Stimulated activated CD8-positive, alpha-beta memory T cell treated with anti-CD3 and anti-CD28 coated beads, Interleukin-12 subunit alpha, Interleukin-12 subunit beta, amount 100 ng/mL, for 1 hour (primary cell): ENCODE measurements at regions not wholly inside any gene's neighbourhood (a gene's known extent, or its start where the extent isn't known, plus 50 kb on each side); places are given as distances from the start of the nearest gene placed in this dataset.
"Not testable (repeated sequence)": the region's sequence is repeated elsewhere in the genome, so short reads cannot be mapped to it uniquely, and the experiment has no call there.

Source experiments
- DNase-seq: peaks from one replicate; pipeline ENCODE4 v3.0.0-alpha.2; 2020; ENCODE audit warnings: low read depth

GRCh38 chr4:189185810-189186432 lies 754.8 kb upstream of the FRG1 start:
- DNase-seq = no peak

GRCh38 chr4:189187531-189188052 lies 753.1 kb upstream of the FRG1 start:
- DNase-seq = no peak

DNA sequence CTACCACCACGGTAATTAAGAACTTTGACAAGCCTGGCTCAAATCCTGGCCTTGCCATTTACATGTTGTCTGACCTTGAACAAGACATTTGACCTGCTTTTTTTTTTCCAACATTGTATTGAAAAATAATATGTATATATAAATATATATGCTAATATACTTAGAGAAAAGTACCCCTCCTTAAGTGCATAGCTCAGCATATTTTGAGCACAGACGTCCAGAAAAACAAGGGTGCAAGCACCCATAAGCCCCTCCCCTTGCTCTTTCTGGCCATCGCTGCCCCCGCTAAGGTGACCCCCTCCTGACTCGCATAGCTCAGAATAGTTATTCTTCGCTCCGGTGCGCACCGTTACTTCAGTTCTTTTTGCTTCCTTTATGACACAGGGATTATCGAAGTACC lies 742.0 kb upstream of the FRG1 start:
- no peak for DNase-seq

GRCh38 chr4:189200353-189200752 lies 740.3 kb upstream of the FRG1 start:
- no peak for DNase-seq

GRCh38 chr4:189202182-189202868 lies 738.3 kb upstream of the FRG1 start:
- DNase-seq = no peak

DNA sequence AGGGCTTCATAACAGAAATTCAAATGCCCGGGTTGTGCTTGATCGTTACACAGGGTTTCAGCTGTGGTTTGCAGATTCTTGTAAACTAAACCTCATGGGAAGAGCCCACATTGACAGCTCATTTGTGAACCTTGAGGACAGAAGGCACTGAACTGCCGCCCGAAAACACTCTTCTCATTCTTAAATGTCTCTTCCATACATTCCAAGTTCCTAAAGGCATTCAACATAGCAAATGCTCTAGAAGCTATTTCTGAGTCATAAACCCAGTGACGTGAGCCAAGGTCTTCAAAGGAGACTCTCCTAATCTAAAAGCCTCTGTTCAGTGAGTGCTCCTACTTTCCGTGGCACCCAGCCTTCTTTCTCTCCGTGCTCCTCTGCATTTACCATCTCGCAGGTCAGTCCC lies 737.8 kb upstream of the FRG1 start:
- DNase-seq = no peak

- no peak for DNase-seq
Observed at GRCh38 chr4:189204616-189205015, 736.1 kb upstream of the FRG1 start.

DNA sequence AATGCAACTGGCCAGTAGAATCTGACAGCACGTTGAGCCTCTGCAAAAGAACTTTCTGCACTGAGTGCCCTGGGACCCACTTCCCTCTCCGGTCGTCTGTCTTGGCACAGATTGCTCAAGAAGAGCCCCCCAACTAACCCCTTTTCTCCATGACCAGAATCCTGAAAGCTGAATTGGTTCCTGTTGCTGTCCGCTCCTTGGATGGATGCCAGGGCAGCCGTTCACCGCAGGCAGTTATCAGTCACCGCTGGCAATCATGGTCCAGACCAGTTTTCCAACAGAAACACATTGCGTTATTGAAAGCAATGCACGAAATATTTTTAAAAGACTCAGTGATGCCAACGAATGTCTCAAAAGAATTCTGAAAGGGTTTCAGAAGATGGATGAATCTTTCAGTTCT lies 733.7 kb upstream of the FRG1 start:
- no peak for DNase-seq

DNA sequence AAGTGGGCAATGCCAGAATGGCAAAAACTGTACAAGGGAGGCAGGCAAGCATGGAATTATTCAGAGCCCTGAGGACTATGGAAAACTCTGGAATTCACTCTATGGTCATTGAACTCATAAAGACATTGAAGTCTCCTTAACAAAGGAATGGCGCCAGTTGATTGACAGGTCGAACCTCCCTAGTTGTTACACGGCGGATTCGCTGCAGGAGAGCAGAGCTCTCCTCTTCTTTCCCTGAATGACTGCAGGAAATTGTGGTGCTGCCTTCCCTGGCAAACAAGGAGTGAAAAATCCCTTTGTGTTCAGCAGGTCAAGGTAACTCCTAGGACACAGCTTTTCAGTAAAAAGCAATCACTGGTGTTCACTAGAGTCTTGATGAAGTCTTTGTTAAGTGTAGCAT lies 732.8 kb upstream of the FRG1 start:
- DNase-seq = no peak

- DNase-seq = no peak
Observed at GRCh38 chr4:189215574-189215973, 725.1 kb upstream of the FRG1 start.

DNA sequence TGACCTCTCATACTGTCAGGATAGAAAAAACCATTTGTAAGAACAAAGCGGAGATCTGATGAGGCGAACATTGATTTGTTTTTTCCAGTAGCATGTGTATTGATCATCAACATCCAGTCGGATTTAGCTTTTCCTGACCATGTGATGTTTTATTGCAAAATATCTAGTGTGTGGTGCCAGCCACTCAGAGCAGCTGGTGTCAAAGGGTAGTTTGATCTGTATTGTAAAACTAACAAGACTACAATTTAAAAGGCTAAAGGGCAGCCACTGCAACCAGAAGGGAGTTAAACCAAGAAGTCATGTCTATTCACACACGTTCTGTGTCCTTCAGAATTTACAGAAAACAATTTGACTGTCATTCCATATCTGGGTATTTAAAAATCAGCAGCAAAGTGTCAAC lies 719.0 kb upstream of the FRG1 start:
- no peak for DNase-seq

GRCh38 chr4:189228726-189229125 lies 711.9 kb upstream of the FRG1 start:
- DNase-seq = no peak

- DNase-seq = no peak
Observed at GRCh38 chr4:189232274-189232673, 708.4 kb upstream of the FRG1 start.

DNA sequence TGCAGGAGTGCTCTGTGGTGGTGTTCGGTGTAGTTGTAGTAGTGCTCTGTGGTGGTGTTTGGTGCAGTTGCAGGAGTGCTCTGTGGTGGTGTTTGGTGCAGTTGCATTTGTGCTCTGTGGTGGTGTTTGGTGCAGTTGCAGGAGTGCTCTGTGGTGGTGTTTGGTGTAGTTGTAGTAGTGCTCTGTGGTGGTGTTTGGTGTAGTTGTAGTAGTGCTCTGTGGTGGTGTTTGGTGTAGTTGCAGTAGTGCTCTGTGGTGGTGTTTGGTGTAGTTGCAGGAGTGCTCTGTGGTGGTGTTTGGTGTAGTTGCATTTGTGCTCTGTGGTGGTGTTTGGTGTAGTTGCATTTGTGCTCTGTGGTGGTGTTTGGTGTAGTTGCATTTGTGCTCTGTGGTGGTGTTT lies 706.9 kb upstream of the FRG1 start:
- not testable (repeated sequence) for DNase-seq

DNA sequence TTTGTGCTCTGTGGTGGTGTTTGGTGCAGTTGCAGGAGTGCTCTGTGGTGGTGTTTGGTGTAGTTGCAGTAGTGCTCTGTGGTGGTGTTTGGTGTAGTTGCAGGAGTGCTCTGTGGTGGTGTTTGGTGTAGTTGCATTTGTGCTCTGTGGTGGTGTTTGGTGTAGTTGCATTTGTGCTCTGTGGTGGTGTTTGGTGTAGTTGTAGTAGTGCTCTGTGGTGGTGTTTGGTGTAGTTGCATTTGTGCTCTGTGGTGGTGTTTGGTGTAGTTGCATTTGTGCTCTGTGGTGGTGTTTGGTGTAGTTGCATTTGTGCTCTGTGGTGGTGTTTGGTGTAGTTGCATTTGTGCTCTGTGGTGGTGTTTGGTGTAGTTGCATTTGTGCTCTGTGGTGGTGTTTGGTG lies 705.7 kb upstream of the FRG1 start:
- DNase-seq = not testable (repeated sequence)

DNA sequence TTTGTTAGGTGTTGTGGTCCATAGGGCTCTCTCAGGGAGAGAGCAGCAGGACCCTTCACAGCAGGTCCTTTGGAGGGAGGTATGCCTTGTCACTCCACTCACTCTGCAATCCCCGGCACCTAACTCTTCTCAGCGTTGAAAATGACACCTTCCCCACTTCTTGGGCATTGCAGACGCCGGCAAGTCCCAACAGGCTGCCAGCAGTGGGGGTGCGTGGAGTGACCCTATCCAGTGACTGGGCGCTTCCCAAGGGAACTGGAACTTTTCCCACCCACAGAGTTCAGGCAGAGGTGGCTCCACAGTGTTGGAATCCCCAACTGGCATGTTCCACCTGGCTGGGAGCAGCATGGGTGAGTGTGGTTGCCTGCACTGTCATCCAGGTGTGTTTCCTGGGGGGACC lies 705.1 kb upstream of the FRG1 start:
- DNase-seq = no peak

DNA sequence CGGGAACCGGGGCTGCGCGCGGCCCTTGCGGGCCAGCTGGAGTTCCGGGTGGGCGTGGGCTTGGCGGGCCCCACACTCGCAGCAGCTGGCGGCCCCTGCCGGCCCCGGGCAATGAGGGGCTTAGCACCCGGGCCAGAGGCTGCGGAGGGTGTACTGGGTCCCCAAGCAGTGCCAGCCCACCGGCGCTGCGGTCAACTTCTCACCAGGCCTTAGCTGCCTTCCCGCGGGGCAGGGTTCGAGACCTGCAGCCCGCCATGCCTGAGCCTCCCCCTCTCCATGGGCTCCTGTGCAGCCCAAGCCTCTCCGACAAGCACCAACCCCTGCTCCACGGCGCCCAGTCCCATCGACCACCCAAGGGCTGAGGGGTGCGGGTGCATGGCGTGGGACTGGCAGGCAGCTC lies 704.4 kb upstream of the FRG1 start:
- DNase-seq = not testable (repeated sequence)

- DNase-seq = no peak
Observed at GRCh38 chr4:189237340-189237739, 703.3 kb upstream of the FRG1 start.

GRCh38 chr4:189255636-189256035 lies 685.0 kb upstream of the FRG1 start:
- DNase-seq = no peak

- DNase-seq = no peak
Observed at GRCh38 chr4:189261475-189261874, 679.2 kb upstream of the FRG1 start.

DNA sequence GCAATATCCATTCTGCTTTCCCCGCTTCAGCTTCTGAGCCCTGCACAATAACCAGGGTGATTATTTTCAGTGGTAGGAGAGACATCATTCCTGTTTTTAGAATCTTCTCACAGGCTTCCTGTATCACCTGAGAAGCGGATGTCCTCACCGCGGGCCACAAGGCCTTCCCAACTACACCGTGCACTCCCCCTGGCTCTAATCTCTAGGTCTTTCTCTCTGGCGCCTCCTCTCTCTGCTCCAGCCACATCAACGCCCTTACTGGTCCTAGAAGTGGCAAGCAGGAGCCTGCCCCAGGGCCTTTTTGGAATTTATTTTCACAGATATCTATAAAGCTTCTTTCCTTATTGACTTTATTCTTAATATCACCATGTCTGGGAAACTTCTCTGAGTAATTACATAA lies 675.2 kb upstream of the FRG1 start:
- DNase-seq = no peak

GRCh38 chr4:189267312-189267965 lies 673.2 kb upstream of the FRG1 start:
- no peak for DNase-seq

DNA sequence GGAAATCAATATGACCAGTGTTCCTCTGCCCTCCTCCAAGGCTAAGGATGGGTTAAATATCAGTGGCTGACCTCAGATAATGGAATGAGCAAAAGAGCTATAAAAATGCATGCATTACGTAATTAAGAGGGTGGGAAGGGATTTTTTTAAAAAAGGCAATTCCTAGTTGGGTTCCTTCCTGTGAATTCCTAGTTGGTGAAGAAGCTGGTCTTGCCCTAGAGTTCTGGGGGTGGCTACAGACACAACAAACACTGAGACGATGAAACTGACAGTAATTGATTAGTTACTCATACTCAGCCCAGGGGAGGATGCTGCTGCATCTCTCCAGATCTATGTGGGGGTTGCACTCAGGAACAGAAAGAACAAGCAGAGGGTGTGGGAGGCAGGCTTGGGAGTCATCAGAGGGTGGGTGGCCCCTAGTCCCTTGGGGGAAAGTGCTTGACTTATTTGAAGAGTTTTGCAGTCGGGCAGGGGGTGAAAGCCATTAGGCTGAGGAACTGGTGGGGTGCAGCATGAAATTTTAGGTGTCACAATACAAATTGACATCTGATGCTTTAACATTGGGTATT lies 662.0 kb upstream of the FRG1 start:
- DNase-seq = no peak
